ENCODE measurements at regions not wholly inside any gene's neighbourhood (a gene's known extent, or its start where the extent isn't known, plus 50 kb on each side); places are given as distances from the start of the nearest gene placed in this dataset.

- no peak for TF ChIP-seq POLR2A (IDR thresholded peaks at IDR 0.05; ENCODE audit: low read depth)
- TF ChIP-seq POLR2AphosphoS5 (IDR thresholded peaks at IDR 0.05), result no peak
- TF ChIP-seq, protein P1, sequence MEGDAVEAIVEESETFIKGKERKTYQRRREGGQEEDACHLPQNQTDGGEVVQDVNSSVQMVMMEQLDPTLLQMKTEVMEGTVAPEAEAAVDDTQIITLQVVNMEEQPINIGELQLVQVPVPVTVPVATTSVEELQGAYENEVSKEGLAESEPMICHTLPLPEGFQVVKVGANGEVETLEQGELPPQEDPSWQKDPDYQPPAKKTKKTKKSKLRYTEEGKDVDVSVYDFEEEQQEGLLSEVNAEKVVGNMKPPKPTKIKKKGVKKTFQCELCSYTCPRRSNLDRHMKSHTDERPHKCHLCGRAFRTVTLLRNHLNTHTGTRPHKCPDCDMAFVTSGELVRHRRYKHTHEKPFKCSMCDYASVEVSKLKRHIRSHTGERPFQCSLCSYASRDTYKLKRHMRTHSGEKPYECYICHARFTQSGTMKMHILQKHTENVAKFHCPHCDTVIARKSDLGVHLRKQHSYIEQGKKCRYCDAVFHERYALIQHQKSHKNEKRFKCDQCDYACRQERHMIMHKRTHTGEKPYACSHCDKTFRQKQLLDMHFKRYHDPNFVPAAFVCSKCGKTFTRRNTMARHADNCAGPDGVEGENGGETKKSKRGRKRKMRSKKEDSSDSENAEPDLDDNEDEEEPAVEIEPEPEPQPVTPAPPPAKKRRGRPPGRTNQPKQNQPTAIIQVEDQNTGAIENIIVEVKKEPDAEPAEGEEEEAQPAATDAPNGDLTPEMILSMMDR (IDR thresholded peaks at IDR 0.05), result no peak
These were observed 567.8 kb upstream of the NRG3 start for GRCh38 chr10:81306971-81307782.

Data from esophagus muscularis mucosa (tissue), 3 donors.